Stimulated activated naive CD8-positive, alpha-beta T cell treated with anti-CD3 and anti-CD28 coated beads, Interleukin-15, Interleukin-2, amounts not matched to agents 100 U/mL and 50 U/mL, for 24 hours (primary cell): ENCODE measurements at regions not wholly inside any gene's neighbourhood (a gene's known extent, or its start where the extent isn't known, plus 50 kb on each side); places are given as distances from the start of the nearest gene placed in this dataset.
"Not testable (repeated sequence)": the region's sequence is repeated elsewhere in the genome, so short reads cannot be mapped to it uniquely, and the experiment has no call there.

Source experiments
- ATAC-seq: fragments of 150-1000 bp; cut with Tn5 transposase; one replicate; pipeline ENCODE4 v1.10.0; 2021
- DNase-seq: peaks from one replicate; pipeline ENCODE4 v3.0.0; 2021

DNA sequence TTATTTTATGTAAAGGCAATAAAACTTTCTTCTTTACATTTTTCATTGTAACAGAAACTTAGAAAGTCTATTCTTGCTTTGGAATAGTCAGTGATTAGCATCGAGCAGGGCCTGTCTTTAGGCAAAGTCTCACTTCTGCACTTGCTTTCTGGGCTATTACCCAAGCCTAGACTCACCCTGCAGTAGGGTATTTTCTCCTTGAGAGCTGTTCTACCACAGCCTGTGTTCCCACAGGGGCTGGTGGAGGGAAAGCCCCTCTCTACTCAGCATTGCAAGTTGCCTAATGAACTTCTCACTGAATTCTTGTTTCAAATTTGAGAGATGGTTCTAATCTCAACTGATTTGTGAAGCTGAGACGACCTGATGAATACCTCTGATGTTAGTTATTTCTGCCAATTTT is 111.7 kb upstream of the KLHL14 start:
- DNase-seq, result peak; percentile 7
- peak; percentile 61 for ATAC-seq

DNA sequence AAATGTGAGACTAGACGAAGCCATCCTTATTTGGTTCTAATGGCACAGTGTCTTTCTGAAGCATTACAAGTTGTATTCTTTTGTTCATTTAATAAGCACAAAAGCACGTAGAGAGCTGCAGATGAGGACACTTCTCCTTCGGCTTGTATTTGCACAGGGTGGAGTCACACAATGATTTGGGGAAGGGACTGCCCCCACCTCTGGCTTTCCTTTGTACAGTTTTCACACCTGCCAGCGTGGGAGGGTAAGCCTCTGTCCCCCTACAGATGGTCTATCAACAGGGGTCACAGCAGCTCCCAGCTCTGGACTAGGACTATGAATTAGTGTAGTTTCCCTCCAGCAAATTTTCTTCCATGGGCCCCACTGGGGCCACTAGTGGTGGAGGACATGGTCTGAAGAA is 108.2 kb upstream of the KLHL14 start:
- DNase-seq, result no peak
- no peak for ATAC-seq

DNA sequence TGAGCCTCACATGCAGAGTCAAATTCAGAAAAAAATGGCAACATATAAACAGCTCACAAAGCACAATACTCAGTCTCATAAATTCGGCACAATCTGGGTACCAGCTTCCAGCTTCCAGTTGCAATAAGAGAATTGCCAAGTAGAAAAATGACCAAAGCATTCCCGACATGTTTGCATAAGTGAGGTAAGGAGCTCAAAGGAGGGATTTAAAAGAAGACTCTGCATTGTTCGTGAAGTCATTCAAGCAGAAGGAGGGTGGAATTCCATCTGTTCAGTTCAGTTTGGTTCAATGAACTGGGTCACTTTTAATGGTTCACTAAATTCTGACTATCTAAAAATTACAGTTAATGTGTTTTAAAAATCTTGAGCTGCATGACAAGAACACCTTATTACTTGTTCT is 106.7 kb upstream of the KLHL14 start:
- no peak for ATAC-seq
- DNase-seq, result no peak

DNA sequence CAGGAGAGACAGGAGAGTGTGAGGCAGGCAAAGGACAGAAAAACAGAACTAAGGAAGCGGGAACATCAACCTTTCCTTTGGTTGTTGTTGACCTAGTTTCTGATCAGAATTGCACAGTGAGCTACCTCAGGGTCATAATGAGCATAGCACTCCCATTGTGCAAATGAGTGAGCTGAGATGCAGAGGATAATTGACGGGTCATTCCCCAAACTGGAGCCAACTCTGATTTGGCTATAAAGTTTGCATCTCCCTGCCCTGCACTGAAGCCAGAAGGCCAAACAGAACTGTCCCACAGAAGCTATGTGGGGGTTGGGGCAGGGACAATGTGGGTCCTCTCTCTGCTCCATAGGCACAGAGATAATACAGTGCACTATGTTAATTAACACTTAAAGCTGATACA is 105.6 kb upstream of the KLHL14 start:
- ATAC-seq (no peak), DNase-seq (no peak)

DNA sequence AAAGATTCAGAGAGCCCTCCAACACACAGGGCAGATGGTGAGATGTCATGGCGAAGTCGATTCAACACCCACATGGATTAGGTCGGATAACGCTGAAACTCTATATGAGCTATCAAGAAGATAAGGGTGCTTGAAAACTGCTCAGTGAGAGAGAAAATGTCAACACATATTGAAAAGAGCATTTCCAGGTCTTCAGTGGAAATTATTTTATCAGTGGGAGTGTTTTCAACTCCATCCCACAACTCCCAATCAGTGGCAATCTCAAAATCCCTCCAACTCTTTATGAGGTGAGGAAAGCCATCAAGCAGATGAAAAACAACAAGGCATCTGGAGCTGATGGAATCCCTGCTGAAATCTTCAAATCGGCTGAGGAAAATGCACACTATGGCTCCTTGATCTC is 104.5 kb upstream of the KLHL14 start:
- ATAC-seq, result no peak
- DNase-seq, result no peak

DNA sequence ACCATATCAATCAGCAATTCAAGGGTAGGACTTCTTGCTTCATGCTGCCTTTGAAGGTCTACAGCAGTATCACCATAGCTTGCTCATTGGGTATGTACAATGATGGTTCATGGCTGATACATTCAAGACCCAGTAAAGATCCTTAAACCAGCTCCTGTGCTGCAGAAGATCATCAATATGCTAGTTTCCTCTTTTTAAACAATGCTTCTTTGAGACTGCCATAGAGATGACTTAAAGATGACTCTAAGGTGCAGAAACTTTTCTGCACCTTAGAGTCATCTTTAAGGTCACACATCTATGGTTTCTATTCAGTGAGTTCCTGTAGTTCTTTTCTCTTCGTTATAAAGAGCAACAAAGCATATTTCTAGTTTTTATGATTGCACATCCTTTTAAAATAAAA is 102.8 kb upstream of the KLHL14 start:
- DNase-seq, result no peak
- no peak for ATAC-seq

DNA sequence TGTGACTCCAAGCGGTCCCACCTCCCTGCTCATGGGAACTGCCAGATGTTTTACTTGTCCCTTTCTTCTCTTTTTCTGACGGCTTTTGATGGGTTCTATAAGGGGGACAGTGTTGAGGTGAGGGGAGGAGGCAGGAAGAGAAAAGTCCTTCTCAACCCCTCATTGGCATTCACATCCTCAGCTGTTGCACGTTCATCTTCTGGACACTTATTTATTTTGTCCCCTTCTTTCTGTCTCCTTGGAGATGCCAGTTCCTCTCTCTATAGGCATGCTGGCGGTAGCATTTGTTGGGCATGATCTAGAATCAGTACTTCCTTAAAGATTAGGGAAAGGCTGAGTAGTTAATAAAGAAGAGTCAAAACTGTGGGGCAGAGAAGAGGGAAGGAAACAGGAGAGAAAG is 99.0 kb upstream of the KLHL14 start:
- no peak for ATAC-seq
- no peak for DNase-seq

DNA sequence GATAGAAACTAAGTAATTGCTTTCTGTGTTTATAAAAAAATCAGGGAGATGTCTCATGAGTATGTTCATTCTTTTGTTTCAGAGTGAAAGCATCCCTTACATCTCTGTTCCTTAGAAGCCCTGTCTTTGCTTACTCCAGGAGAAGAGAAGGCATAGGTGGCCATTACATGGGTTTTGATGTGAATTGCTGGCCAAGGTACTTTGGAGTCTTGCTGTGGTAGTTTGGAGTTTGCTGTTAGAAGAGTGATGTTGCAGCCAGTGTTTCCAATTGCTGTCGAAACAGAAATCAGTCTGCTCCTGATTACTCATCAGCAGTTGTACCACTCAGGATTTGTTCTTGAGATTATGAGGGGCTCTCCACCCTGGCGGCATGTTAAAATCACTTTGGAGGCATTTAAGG is 97.8 kb upstream of the KLHL14 start:
- ATAC-seq, result no peak
- no peak for DNase-seq

DNA sequence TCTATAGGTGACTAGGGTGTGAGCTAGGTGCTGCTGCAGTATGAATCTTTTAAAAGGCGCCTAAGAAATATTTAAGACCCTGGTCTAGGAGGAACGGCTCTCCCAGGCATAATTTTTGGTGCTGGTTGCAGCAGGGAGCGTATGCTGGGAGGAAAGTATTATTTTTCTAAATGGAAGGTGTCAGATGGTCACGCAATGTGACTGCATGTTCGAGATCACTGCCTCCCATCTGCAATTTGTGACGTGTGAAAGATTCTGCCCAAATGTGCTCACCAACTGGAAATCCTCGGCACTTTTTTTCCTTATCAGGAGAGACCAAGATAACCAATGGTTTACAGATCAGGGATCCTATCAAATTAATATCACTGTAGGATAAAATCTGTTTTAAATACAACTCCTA is 95.6 kb upstream of the KLHL14 start:
- no peak for DNase-seq
- ATAC-seq, result no peak

DNA sequence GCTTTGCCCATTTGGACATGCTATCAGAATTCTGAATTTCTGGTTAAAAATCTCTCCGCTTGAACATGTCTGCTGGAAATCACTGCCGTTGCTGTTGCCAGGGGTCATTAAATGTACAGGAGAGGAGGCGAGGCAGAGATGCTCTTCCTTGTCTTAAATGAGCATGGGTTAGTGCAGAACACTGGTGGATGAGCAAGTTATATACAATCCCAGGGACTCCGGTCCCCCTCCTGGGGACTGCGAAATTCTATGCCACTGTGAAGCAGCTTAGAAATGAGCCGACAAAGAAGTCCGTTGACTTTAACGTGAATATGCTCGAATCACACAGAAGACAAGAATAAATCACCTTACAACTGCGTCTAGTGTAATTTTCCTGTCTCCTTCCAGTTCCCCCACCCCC is 95.1 kb upstream of the KLHL14 start:
- no peak for ATAC-seq
- DNase-seq, result no peak

DNA sequence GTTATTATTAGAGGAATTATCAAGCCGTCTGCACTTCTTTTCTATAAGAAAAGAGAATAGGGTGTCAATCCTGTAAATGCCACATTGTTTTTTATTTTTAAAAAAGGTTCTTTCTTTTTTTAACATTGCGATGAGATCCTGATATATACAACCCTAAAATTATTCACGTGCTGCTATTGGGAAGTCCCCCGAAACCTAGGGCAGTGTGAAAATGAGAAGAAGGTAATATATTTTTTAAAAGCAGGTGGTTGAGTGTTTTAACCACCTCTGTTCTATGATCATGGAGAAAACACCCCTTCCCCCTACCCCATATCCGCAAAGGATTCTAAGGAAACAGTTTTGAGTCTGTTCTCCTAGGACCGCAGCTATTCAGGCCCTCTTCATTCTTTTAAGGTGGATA is 94.5 kb upstream of the KLHL14 start:
- DNase-seq (no peak), ATAC-seq (no peak)

DNA sequence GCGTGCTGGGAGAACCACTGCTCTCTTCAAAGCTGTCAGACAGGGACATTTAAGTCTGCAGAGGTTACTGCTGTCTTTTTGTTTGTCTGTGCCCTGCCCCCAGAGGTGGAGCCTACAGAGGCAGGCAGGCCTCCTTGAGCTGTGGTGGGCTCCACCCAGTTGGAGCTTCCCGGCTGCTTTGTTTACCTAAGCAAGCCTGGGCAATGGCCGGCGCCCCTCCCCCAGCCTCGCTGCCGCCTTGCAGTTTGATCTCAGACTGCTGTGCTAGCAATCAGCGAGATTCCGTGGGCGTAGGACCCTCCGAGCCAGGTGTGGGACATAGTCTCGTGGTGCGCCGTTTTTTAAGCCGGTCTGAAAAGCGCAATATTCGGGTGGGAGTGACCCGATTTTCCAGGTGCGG is 89.2 kb upstream of the KLHL14 start:
- DNase-seq, ATAC-seq: not testable (repeated sequence)

DNA sequence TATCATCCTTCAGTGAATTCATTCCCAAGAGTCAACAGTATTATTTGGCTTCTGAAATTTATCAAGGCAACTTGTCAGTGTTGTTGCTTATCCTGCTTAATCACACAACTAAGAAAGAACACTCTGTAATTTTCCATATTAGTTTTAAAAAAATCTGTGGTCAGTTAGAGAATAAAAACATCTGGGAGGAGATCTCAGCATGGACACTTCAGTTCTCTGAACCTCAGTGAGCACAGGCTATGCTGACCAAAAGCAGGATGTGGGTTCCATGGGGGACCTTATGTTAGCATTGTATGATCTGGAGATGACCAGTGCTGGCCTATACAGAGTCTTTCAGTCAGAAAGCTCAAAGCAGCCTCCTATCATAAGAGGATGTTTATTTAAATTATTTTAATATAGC is 79.1 kb upstream of the KLHL14 start:
- DNase-seq, result no peak
- no peak for ATAC-seq

DNA sequence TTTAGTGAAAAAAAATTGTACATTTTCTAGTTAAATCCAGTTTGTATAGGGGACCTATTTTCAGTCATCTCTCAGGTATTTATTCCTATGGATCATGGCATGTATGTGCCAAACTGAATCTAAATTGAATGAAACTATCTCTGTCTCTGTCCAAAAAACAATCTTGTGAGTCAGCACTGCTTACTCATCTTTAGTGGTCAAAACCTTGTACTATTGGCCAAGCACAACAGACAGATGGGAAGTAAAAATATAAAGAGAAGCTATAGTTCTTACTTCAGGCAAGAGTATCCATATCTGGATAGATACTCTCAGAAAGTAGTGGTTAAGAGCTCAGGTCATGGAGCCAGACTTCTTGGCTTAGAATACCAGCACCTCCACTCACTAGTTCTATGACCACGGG is 76.0 kb upstream of the KLHL14 start:
- no peak for DNase-seq

DNA sequence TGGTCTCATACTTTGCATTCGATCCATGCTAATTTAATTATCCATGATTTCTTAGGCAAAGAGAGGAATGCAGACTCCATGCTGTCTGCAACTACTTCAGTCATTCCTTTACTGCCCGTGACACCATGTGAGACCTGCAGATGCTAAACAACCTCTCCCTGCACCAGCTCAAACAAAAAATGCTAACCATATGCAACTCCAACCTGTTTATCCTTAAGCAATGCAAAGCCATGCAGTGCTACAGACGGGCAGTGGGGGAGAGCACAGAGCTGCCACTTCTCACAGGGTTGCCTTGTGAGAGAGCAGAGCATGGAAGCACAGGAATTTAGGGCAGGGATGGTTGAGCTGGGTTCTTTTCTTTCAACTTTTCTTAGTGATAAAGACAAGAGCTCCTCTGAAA is 74.9 kb upstream of the KLHL14 start:
- DNase-seq, result no peak
- ATAC-seq, result no peak

More for the DNA sequence above, 76.0 kb upstream of the KLHL14 start:
- ATAC-seq, result no peak

DNA sequence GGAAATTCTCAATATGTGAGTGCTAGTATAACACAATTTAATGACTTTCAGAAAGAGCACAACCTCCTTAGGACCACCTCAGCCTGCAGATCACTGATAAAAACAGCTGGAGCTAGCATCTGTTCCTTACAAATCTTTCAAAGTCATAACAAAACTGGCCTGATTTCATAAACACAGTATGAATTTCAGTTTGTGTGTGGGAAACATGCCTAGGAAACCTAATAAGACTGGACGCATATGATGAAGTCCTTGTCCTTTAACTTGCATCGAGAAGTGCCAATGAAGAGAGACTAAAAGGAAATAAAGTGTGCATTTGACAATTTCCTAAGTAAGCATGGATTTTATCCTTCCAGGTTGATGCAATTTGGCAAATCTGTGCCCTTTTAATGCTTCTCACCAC is 74.1 kb upstream of the KLHL14 start:
- no peak for ATAC-seq
- no peak for DNase-seq

DNA sequence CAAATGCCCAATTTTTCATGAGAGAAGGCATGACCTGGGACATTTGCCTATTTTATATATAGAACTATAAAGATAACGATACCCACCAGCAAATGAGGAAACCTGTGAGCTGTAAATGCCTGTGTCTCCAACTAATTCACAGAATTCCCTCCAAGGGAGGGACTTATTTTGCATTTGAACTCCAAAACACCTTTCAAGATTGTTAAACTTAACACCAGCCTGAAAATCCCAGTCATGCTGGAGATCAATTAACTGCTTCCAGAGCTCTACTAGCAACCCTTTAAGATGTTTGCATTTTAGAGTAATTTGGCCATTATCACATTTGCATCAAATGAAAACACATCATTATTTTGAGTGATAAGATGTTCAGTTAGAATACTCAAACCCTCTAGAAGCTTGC is 68.1 kb upstream of the KLHL14 start:
- ATAC-seq, result no peak

DNA sequence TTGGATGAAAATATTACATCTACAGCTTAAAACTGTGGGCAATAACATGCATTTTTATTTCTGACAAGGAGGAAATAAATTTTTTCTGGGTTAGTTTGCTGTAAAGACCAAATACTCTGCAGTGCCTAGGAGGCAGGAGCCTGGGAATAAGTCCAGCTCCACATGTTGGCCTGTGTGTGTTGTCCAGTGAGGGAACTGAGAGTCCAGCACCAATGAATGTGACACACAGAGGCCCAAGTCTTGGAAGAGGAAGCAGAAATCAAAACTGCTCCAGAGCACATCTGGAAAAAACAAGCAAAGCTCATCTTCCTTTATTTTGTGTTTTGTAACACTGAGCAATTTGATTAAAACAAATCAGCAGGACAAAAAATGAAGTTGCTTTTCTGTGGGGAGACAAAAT is 63.1 kb upstream of the KLHL14 start:
- DNase-seq, result no peak
- ATAC-seq, result no peak

More for the DNA sequence above, 68.1 kb upstream of the KLHL14 start:
- DNase-seq, result no peak

DNA sequence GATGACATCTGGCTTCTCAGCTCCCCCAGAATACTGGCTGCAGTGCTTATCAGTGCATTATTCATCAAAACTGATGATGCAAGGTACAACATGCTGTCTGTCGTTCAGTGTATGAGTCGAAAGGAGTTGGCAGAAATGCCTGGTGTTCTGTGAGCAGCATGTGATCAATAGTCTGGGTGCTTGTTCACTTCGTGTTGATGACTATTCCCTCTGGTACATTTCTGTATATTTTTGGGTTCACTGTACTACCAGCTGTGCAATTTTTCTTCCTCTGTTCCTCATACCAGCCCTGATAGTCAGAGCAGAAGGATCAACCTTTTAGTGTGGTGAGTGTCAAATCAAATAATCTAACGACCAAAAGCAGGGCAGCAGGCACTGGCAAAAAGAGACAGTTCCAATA is 59.0 kb upstream of the KLHL14 start:
- ATAC-seq (no peak), DNase-seq (no peak)

DNA sequence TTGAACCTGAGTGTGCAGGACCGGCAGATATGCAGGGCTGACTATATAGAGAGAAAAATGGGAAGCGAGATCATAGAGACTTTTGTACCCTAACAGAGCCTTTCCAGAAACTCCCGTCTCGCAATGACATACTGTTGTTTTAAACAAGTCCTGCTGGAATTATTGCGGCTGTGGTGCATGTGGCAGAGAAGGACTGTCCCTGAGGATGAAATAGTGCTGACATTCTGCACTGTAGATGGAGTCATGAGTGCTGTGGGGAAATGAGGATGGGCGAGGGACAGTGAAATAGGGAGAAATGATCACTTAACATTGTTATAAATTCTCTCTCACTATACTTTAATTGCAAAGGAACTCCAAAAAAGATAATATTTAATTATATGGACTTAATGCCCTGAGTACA is 50.4 kb upstream of the KLHL14 start:
- ATAC-seq, result no peak
- no peak for DNase-seq
